ENCODE measurements at regions not wholly inside any gene's neighbourhood (a gene's known extent, or its start where the extent isn't known, plus 50 kb on each side); places are given as distances from the start of the nearest gene placed in this dataset.
A peak's percentile ranks its signal among the peaks of the same experiment; 100 is the strongest.

DNA sequence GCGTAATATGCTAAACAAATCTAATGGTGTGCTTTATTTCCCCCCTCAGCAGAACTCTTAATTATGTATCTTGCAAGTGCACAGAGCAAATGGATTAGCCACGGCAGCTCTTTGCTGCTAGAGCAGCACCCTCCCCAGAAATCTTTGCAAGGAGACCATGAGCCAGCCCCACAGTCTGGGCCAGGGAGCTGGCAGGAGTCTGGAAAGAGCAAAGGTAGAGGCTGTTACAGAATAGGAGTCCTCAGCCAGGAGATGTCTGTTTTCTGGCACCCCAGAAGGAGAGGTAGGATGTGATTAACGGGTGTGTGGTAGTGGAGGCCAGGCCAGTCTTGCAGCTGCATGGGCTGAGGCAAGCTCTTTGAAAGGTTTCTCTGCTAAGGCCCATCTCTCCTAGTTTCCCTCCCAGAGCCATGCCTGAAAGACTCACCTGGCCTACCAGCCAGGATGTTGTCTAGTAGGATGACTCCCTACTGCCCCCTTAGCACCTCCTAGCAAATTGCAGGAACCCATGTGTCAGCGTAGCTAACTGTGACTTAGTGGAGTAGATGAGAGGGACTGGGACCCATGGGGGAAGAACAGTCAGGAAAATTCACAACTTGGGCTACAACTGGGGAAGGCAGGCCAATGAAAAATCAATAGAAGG is 557.2 kb downstream of the BUD13 start:
- no peak for DNase-seq (ENCODE audit: low spot score)

DNA sequence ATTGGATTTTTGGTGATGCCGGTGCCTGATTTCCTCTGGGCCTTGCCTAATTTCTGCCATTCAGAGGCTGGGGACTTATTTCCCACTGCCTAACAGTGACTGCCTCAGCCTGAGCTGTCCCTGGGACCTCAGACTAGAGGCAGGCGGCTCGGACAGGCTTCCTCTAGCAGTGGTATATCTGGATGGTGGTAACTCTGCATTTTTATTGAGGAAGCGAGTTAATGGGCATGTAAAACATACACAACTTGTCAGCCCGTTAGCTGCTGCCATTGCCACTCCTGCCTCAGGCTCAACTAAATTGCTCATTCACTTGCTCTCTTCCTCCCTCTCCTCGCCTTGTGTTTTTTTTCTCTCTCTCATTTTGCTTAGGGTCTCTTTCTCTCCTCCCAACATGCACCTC is 561.6 kb downstream of the BUD13 start:
- no peak for DNase-seq (ENCODE audit: low spot score)

DNA sequence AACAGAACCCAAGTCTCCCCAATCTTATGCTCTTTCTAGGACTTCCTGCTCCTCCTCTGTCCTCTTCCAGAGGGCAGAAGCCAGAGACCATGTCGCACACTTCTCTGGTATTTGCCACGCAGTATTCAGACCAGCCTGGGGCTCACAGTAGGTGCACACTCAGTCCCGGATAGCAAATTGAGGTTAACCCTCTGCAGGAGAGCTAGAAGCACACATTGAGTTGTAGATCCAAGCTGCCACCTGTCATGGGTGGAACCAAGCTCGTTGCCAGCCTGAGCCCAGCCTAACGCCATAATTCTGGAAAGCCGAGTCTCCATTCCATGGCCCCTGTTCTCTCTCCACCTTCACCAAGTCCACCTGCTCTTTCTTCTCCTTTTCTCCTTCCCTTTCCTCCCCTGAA is 562.1 kb downstream of the BUD13 start:
- no peak for DNase-seq (ENCODE audit: low spot score)

DNA sequence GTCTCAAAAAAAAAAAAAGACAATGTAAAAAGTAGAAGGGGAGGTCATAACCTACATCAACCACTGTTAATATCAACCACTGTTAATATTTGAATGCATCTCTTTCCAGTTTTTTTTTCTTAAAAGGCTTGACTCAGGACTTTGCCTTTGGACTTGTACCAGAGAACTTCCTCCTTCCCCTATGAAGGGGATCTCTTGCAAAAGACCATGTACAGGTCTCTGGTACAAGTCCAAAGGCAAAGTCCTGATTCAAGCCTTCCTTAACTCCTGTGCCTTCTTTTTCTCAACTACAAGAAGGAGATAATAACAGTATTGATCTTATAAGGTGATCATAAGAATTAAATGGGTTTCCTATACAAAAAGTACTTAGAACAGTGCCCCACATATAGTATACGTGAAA is 563.5 kb downstream of the BUD13 start:
- no peak for DNase-seq (ENCODE audit: low spot score)

DNA sequence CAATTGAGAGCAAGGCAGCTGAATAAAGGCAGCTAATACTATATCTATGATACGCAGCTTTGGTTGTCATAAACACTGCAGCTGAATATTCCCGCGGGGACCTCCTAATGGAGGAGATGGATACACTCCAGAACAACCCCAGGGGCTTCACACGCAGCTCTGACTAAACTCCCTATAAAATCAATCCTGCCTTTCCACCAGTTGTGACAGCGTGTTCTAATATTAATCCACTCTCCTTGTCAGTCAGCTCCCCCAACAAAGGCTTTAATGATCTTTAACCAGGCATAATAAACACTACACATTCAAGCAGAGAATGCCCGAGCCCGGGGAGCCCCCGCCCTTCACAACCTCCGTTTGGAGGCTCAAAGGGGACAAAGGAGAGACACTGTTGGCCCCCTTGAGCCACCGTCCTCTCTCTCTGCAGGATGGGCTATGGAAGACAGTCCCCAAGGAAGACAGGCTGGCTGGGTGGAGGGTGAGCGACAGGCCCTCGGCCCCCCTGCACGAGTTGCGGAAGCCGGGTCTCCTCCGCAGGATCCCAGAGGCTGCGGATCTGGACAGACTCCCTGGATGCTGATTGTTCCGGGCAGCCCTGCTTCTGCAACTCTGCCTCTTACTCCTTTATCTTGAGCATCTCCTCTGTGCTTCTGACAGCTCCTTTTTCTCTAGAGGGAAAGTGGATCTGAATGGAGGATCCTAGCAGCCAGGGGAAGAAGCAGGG is 565.2 kb downstream of the BUD13 start:
- no peak for DNase-seq (ENCODE audit: low spot score)

DNA sequence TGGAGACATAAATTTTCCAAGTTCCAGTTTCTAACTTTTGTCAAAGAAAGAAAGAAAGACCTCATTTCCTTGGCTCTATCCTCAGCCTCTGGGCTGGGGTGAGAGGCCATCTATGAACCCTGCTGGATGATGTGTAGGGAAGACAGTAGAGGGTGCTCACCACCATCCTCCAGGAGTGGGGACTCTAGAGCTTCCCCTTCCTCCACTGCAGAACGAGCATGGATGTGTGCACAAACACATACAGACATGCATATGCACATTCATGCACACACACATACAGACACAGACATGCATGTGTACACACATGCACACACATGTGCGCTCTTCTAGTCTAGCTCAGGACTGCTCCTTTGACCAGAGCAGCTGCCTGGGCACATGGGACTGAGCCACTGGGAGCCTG is 565.8 kb downstream of the BUD13 start:
- DNase-seq (ENCODE audit: low spot score): no peak

DNA sequence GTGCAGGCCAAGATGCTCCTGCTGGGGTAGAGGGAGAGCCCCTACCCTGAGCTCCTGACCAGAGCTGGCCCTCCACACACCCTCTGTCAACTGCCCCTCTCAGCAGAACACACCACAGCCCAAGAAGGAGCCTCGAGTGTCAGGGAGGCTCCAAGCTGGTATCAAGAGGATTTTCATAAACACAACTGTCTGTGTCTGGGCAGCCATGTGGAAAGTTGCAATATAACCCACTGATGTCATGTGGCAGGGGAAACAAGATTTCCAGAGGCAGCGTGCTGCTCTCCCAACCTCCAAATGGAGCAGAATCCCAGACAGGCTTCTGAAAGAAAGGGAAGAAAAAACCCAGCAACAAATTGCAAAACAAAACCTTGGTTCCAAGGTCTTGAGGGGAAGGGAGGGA is 569.9 kb downstream of the BUD13 start:
- DNase-seq (ENCODE audit: low spot score): no peak

DNA sequence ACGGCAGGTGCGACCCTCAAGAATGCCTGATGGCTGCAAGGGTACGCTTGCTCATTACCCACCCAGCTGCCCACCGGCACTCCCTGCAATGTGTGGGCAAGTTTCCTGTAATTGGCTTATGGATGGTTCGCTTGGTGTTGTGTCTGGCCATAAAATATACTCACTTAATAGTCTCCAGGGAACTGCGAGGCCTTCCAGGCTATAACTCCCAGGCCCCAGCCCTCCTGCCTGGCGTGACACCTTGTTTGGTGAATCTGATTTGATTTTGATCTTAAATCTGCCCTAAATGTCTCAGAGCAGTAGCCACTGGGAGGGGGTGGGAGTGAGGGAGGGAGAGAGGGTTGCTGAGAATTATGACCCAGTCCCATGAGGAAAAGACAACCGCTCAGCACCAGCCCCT is 572.2 kb downstream of the BUD13 start:
- DNase-seq (ENCODE audit: low spot score): no peak

DNA sequence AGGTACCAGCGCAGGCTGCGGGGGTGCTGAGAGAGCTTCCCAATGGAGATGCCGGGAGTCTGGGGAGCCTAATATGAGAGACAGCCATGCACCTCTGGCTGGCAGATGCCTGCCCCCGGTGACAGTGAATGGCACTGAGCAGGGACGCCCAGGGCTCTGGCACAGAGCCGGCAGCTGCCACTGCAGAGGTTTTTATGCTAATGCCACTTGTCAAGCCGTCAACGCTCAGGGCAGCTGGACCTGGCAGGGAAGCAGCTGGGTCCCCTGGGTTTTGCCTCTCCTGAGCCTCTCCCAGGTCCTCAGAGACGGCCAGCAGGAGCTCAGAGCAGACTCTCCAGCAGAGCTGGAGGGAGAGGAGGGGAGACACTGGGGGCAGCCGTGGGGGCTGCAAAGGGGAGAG is 573.6 kb downstream of the BUD13 start:
- no peak for DNase-seq (ENCODE audit: low spot score)

DNA sequence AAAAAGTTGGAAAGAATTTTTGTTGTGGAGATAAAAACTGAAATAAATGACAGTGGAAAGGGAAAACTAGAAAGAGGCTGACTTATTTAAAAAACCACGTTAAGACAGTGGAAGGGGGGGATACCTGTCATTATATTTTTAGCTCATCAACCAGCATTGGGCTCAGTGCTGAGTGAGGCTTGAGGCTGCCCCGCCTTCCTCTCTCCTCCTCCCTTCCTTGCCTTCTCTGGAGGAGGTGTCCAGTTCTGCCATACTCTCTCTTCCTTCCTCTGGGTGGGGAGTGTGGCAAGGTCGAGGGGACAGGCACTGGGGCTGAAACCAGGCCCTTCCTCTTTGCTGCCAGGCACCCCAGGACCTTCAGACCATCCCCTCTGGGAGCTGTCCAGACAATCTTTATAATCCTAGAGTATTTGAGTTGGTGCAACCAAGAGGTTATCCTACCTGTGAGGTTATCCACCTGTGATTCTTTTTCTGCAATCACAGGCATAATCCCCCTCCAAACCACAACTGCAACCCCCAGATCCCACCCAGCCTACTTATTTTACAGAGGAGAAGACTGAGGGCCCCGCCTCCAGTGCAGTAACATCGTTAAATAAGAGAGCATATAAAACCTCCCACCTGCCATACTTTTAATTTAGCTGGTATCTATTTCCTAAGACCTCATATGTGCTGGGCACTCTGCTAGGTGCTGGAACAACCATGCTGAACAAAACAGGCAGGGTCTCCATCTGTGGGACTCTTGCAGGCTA is 578.5 kb downstream of the BUD13 start:
- no peak for DNase-seq (ENCODE audit: low spot score)

DNA sequence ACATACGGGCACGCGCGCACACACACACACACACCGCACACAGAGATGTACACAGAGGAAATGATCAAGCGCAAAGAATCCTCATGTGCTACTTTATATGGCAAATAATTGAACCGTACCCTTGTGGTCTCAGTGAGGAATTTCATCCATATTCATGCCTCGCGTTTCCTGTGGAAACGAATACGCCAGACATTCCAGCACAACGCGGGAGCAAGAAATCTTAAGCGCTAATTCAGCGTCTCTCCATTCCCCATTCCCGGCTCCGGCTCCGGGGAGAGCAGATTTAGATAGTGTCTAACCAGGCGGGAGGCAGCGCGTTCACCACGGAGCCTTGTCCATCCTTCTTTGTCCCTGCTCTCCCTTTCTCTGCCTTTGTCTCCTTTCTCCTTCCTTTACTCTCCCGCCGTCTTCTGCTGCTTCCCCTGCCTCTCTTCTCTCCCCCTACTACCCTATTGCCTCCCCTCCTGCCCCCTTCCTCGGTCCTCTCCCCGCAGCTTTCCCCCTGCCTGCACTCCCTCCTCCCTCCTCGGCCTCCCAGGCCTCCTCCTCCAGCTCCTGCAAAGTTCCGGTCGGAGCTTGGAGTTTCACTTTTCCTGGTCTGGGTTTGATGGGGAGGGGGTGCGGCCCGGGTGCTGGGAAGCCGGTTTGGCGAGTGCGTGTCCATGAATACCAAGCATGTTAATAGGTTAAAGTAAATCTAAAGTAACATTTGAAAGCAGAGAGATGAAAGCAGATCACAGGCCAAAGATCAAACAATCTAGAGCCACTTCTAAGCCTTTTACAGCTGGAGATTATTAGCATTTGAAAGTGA is 579.3 kb downstream of the BUD13 start:
- DNase-seq (ENCODE audit: low spot score): peak; percentile 36

DNA sequence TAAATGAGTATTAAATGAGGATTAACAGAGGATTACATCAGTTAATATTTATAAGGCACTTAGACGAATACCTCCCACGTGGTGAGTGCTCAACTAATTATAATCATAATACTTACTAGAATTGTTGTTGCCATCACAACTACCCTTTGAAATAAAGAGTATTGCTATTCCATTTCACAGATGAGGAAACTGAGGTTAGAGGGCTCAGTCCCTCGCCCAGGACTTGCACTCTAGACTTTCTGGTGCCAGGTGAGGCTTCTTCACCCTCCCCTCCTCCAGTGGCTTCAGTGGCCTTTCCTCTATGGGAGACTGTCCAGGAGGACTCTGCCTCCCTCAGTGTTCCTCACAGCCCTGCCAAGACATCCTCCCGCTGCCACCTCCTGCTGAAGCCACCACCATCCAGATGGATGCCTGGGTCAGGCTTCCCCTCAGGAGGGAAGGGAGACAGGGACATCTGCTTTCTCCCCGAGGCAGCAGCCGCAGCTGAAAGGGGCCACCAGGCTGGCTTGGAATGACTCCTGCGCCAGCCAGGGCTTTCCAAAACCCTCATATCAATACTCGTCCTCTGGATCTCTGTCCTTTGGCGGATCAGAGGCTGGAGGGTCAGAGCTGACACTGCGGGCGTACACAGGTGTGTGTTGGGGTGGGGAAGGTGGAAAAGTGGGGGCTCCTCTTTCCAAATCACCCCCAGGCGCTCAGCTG is 580.1 kb downstream of the BUD13 start:
- DNase-seq (ENCODE audit: low spot score): peak; percentile 9

DNA sequence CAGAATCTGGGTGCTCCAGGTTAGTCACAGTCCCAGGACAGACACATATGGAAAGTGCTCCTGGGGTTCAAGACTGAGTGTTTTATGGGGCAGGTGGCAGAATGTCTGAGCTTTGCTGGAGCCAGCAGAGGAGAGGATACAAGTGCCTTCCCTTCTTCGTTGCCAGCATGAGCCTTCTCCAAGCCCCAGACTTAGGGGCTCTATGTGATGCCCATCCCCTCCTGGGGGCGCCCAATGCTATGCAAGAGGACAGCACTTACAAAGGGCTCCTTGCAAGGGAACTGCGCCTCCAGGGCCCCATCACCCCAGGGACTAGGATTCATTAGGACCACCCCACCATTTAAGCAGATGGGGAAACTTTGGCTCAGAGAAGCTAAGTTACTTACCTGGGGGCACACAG is 581.9 kb downstream of the BUD13 start:
- DNase-seq (ENCODE audit: low spot score): no peak

DNA sequence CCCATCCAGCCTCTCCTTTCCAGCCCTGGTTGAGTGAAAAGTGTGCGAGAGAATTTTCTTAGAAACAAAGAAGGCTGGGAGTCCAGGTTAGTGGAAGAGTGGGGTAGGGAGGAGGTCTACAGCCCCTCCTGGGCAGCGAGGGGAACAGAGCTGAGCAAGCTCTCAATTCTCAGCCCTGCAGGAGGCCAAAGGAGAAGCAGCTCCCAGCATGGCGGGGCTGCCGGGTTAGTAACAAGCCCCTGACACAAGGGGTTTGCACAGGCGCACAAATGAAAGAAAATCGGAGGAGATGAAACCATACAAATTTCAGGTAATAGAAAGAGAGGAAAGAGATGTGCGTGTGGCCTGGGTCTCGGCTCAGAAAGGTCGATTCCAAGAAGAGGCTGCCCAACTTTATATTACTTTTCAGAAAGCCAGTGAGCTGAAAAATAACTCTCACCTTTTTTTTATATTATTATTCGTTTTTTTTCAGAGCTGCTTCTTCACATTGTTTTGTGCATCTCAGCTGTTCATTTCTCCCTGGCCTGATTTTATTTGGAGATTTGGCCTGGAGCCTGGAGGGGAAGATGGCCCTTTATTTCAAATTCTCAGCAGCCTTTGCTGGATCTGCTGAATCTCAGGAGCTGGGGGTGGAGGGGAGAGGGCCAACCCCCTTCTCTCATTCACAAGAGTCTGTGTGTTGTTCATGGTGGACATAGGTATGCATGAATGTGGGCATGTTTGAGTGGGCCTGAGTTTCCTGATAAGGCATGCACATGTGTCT is 583.2 kb downstream of the BUD13 start:
- no peak for DNase-seq (ENCODE audit: low spot score)

DNA sequence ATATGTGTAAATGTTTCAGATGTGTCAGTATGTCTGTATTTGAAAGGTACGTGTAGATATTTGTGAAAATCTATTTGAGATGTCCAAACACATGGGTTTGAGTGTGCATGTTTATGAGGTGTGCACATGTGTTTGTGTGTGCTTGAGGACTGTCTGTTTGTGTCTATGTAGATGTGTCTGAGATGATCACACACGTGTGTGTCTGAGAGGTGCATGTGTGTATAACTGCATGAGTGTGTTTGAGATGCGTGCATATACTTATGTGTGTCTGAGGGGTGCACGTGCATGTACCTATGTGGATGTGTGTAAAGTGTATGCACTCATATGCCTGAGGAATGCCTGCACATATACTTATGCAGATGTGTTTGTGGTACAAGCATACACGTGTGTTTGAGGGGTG is 584.4 kb downstream of the BUD13 start:
- DNase-seq (ENCODE audit: low spot score): no peak

DNA sequence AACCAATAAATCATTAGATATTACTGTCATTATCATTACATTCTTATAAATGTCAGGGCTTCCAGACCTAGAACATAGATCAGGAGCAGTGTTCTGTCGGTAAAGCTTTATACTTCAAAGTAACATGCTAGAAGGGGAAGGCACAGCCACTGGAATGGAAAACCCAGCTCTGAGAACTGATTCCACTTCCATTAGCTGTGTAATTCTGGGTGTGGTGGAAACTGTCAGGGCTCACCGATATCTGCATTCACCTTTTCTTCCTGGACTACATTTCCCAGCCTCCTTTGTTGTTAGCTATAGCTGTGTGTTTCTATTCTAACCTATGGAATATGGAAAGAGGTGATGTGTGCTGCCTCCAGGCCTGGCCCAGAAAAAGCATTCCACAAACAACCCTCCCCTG is 585.8 kb downstream of the BUD13 start:
- no peak for DNase-seq (ENCODE audit: low spot score)

DNA sequence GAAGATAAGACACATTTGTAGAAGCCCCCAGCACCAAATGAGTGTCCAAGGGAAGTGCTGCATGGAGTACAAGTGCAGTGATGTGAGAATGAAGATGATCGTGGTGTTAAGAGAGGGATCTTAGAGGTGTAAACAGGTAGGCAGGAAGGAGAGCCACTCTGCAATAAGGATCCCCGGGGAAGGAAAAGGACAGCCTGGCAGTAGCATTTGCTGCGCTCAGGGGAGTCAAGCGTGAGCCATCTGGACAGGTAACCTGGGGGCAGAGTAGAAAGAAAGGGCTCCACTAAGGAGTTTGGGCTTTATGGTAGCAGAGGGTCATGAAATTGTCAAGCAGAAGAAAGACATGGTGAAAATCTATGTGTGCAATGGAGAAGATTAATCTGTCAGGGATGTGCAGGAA is 587.2 kb downstream of the BUD13 start:
- DNase-seq (ENCODE audit: low spot score): no peak

DNA sequence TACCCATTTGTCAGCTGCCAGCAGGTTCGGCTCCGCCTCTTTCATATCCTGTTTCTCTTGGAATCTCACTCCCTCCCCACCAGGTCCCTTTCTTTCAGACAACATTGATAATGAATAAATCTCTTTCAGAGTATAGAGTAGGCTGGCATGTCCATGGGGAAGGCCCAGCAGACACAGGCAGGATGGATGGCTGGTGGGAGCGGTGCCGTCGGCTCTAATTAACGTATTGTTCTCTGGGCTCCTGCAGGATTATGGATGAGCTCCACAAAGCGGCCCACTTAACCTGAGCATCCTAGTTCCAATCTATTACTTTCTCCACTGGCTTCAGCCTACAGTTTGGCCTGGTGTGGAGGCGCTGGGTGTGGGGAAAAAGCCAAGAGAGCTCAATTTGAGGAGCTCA is 588.0 kb downstream of the BUD13 start:
- DNase-seq (ENCODE audit: low spot score): no peak

DNA sequence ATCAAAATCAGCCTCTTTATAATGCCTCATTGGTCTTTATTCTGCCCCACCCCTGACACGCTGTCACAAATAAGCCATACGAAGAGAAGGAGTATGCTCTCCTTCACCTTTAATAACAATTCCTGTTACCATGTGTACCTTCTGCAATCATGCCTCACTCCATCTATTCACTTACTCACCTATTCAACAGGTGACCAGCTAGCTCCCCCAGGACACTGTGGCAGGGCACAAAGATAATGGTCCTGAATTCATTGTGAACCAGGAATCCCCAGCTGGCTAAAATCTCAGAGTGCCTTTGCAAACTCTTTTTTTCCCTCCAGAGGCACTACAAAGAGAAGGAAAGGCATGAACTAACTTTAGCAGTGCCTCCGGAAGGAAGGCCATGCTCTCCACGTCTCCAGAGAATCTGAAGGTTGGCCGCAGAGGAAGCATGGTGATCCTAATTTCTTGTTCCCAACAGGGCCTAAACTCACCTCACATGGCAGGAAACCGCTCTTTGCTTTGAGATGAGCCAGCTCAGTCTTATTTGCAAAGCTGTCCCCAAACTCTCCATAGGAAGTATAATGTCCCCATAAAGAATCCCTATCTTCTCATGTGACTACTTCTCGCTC is 590.3 kb downstream of the BUD13 start:
- no peak for DNase-seq (ENCODE audit: low spot score)

DNA sequence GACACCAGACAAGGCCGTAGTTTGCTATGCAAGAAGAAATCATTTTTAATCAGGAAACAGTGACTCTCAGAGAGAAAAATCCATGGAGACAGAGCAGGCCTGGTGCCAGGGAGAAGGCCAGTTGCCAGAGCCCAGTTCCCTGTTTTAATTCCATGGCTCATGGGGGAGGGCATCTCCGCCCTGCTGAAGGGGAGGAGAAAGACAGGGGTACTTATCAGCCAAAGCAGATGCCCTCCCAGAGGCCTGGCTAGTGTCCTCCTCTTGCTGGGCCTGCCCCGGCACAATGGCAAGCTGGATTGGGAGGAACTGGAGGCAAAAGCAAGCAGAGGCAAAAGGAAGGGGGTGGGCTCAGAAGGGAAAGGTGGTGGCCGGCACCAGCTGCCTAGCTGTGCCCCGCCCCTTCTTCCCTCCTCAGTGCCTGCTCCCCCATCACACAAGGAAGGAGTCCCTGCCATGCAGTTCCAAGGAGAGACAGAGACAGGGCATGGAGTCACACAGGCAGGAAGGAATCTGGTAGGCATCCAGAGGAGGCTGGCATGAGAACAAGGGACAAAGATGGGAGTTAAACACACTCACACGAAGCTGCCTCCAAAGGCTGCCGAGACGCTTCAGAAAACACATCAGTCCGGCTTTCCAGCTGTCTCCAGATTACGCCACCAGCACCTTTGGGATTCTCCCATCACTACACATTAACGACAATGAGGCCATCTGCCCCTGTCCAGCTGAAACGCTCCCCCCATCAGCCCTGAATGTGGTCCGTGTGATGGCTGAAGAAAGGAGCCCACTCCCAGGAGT is 591.8 kb downstream of the BUD13 start:
- DNase-seq (ENCODE audit: low spot score): no peak
